ENCODE measurements at regions not wholly inside any gene's neighbourhood (a gene's known extent, or its start where the extent isn't known, plus 50 kb on each side); places are given as distances from the start of the nearest gene placed in this dataset.

DNA sequence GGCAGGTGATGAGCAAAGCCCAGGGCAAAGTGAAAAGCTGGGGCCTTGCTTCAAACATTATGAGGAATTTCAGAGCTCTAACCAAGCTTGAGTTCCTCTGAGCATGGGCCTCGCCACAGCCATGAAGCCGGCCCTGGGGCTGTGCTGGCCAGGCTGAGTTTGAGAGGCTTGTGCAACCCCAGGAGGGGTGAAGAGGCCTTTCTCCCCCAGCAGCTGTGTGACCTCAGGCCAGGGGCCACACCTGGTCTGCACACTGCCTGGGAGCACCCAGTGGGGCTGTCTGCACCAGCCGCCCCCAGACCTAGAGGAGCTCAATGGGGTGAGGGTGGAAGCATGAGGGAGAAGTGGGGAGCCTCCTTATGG is 204.9 kb upstream of the C14orf180 start:
- no peak overlapping the region for H3K27ac Mint-ChIP-seq (ENCODE audit: unreplicated experiment)
- H3K4me3 Mint-ChIP-seq (ENCODE audit: unreplicated experiment) = no peak overlapping the region
- no peak for TF ChIP-seq CTCF (IDR thresholded peaks at IDR 0.05; ENCODE audit: unreplicated experiment)
- no peak for DNase-seq (ENCODE audit: low spot score)
- no peaks in the 10 kb centered on the region for H3K4me1 Mint-ChIP-seq (ENCODE audit: unreplicated experiment)
- peaks cover 6% of the 10 kb centered on the region for H3K27me3 Mint-ChIP-seq (ENCODE audit: unreplicated experiment)
- H3K36me3 Mint-ChIP-seq (ENCODE audit: low read depth, unreplicated experiment) = no peaks in the 10 kb centered on the region
- H3K9me3 Mint-ChIP-seq (ENCODE audit: unreplicated experiment) = no peaks in the 10 kb centered on the region

GRCh38 chr14:104375551-104376201 is 203.9 kb upstream of the C14orf180 start:
- H3K9me3 Mint-ChIP-seq (ENCODE audit: unreplicated experiment) = no peaks in the 10 kb centered on the region
- H3K4me1 Mint-ChIP-seq (ENCODE audit: unreplicated experiment) = no peaks in the 10 kb centered on the region
- H3K36me3 Mint-ChIP-seq (ENCODE audit: low read depth, unreplicated experiment) = no peaks in the 10 kb centered on the region
- DNase-seq (ENCODE audit: low spot score) = no peak
- H3K27me3 Mint-ChIP-seq (ENCODE audit: unreplicated experiment) = peaks cover 3% of the 10 kb centered on the region
- H3K4me3 Mint-ChIP-seq (ENCODE audit: unreplicated experiment) = no peak overlapping the region
- H3K27ac Mint-ChIP-seq (ENCODE audit: unreplicated experiment) = no peak overlapping the region
- TF ChIP-seq CTCF (IDR thresholded peaks at IDR 0.05; ENCODE audit: unreplicated experiment) = no peak

- no peaks in the 10 kb centered on the region for H3K4me1 Mint-ChIP-seq (ENCODE audit: unreplicated experiment)
- no peak for TF ChIP-seq CTCF (IDR thresholded peaks at IDR 0.05; ENCODE audit: unreplicated experiment)
- H3K27me3 Mint-ChIP-seq (ENCODE audit: unreplicated experiment) = peaks cover 3% of the 10 kb centered on the region
- no peak for DNase-seq (ENCODE audit: low spot score)
- H3K4me3 Mint-ChIP-seq (ENCODE audit: unreplicated experiment) = no peak overlapping the region
- H3K36me3 Mint-ChIP-seq (ENCODE audit: low read depth, unreplicated experiment) = peaks cover 3% of the 10 kb centered on the region
- H3K9me3 Mint-ChIP-seq (ENCODE audit: unreplicated experiment) = no peaks in the 10 kb centered on the region
- H3K27ac Mint-ChIP-seq (ENCODE audit: unreplicated experiment) = no peak overlapping the region
Measured at GRCh38 chr14:104376202-104377140, 203.1 kb upstream of the C14orf180 start.

DNA sequence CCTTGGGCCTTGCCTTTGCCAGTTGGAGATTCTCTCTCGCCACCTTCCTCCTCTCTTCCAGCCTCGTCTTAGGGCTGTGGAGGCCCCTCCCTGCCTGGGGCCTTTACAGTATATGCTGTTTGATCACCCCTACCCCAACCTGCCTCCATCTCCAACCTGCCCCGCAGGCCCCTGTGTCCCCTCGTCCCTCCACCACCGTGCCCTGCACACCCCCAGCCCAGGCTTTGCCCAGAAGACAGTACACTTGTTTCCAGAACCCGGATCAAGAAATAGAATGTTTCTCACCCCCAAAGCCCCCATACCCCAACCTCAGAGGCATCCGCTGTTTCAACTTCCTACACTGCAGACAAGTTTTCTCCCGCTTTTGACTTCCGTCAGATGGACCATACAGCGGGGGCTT is 202.3 kb upstream of the C14orf180 start:
- no peak for DNase-seq (ENCODE audit: low spot score)
- Mint-ChIP-seq H3K9me3 (ENCODE audit: unreplicated experiment) (no peaks in the 10 kb centered on the region), H3K27ac (ENCODE audit: unreplicated experiment) (no peak overlapping the region), H3K4me3 (ENCODE audit: unreplicated experiment) (no peak overlapping the region), H3K27me3 (ENCODE audit: unreplicated experiment) (peaks cover 10% of the 10 kb centered on the region), H3K36me3 (ENCODE audit: low read depth, unreplicated experiment) (peaks cover 6% of the 10 kb centered on the region), H3K4me1 (ENCODE audit: unreplicated experiment) (no peaks in the 10 kb centered on the region)
- TF ChIP-seq CTCF (IDR thresholded peaks at IDR 0.05; ENCODE audit: unreplicated experiment) = no peak

DNA sequence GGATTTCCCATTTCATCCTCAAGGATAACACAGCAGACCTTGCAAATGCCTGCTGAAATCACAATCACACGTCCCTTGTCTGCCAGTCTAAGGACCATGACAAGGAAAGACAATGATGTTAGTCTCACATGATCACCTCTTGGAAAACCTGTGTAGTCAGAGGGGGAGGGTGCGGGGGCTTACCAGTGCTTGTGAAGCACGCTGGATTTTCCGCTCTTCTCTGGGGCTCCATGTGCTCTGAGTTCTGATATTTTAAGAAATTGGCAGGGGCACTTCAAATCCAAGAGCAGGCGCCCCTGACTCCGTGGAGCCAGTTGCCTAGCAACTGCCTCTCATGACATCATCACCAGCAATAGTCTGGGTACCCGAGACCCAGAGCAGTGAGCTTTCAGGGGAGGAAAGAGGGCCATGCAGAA is 200.9 kb upstream of the C14orf180 start:
- no peaks in the 10 kb centered on the region for H3K9me3 Mint-ChIP-seq (ENCODE audit: unreplicated experiment)
- no peak for DNase-seq (ENCODE audit: low spot score)
- TF ChIP-seq CTCF (IDR thresholded peaks at IDR 0.05; ENCODE audit: unreplicated experiment) = no peak
- no peak overlapping the region for H3K27ac Mint-ChIP-seq (ENCODE audit: unreplicated experiment)
- peaks cover 6% of the 10 kb centered on the region for H3K36me3 Mint-ChIP-seq (ENCODE audit: low read depth, unreplicated experiment)
- H3K27me3 Mint-ChIP-seq (ENCODE audit: unreplicated experiment) = peaks cover 10% of the 10 kb centered on the region
- H3K4me1 Mint-ChIP-seq (ENCODE audit: unreplicated experiment) = no peaks in the 10 kb centered on the region
- H3K4me3 Mint-ChIP-seq (ENCODE audit: unreplicated experiment) = no peak overlapping the region

Data from endothelial cell (in vitro differentiated cells).